IMR-90 (cell line): ENCODE measurements at regions not wholly inside any gene's neighbourhood (a gene's known extent, or its start where the extent isn't known, plus 50 kb on each side); places are given as distances from the start of the nearest gene placed in this dataset.

Experiments
- CEBPB ChIP-seq: IDR thresholded peaks from 2 replicates; pipeline ENCODE4 v1.6.1; 2012; ENCODE audit warnings: low read depth, low read length, improper control_type of control experiment
- POLR2A ChIP-seq: IDR thresholded peaks from 2 replicates; pipeline ENCODE4 v1.6.1; 2012; ENCODE audit warnings: mild to moderate bottlenecking, low read depth, low read length
- TF ChIP-seq, protein P1 (sequence below): conservative IDR thresholded peaks from 2 replicates; pipeline ENCODE4 v1.5.1; 2012; ENCODE audit warnings: mild to moderate bottlenecking, low read depth, low read length, improper control_type of control experiment

DNA sequence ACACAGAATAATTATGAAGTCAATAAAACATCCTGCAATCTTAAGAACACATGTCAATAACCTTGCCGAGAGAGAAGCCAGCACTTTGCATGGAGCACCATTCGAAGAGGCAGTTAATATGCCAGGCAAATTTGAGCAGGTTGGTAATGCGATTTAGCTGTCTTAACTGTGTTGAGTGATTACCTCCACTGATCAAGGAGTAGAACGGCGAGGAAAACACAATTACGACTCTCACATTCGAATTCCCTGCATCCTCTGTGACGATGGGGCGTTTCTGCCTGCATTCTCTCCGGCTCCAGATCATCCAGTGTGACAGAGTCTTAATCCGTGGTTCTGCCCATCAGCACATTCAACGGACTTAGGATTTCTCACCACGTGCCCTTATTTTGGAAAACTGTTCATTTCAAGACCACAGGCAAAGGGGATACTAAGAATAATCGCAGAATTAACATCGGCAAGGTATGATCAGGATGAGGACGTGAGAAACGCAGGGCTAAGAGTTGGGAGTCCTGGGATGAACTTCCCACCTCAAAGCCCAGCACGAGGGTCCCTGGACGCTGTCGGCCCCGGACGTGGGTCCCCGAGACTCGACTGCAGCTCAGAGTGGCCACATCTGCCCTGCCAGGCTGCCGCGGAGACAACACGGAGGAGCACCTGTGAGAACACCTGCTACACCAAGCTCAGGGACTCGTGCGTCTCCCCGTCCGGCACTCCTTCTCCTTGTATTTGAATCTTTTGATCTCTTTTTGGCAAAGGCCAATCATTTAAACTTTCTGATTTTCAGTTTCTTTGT lies 499.2 kb upstream of the SALL3 start:
- no peak for TF ChIP-seq CEBPB
- TF ChIP-seq, protein P1, sequence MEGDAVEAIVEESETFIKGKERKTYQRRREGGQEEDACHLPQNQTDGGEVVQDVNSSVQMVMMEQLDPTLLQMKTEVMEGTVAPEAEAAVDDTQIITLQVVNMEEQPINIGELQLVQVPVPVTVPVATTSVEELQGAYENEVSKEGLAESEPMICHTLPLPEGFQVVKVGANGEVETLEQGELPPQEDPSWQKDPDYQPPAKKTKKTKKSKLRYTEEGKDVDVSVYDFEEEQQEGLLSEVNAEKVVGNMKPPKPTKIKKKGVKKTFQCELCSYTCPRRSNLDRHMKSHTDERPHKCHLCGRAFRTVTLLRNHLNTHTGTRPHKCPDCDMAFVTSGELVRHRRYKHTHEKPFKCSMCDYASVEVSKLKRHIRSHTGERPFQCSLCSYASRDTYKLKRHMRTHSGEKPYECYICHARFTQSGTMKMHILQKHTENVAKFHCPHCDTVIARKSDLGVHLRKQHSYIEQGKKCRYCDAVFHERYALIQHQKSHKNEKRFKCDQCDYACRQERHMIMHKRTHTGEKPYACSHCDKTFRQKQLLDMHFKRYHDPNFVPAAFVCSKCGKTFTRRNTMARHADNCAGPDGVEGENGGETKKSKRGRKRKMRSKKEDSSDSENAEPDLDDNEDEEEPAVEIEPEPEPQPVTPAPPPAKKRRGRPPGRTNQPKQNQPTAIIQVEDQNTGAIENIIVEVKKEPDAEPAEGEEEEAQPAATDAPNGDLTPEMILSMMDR, result no peak
- TF ChIP-seq POLR2A, result no peak
